Activated CD4-positive, alpha-beta memory T cell treated with anti-CD3 and anti-CD28 coated beads, Interleukin-2, amount 10 ng/mL, durations not matched to agents 7 days and 5 days (primary cell): ENCODE measurements at regions not wholly inside any gene's neighbourhood (a gene's known extent, or its start where the extent isn't known, plus 50 kb on each side); places are given as distances from the start of the nearest gene placed in this dataset.

Source experiments
- CTCF ChIA-PET: fragments of 350-600 bp; sonication (Branson Sonifier 250); formaldehyde crosslinking; loops from one replicate; lab custom pipeline; 2021; ENCODE audit warnings: antibody characterized with exemption, inconsistent platforms; lab: Charles Lee
- POLR2A ChIA-PET: fragments of 350-600 bp; sonication (Branson Sonifier 250); formaldehyde crosslinking; loops from one replicate; lab custom pipeline; 2021; ENCODE audit warnings: antibody characterized with exemption; lab: Charles Lee
- DNase-seq: peaks from one replicate; pipeline ENCODE4 v3.0.0-alpha.2; 2020
- H3K27ac Mint-ChIP-seq: one replicate; pipeline ENCODE4 v1.8.0; 2021; ENCODE audit warnings: mild to moderate bottlenecking, mixed read lengths
- H3K27me3 Mint-ChIP-seq: one replicate; pipeline ENCODE4 v1.8.0; 2021; ENCODE audit warnings: mixed read lengths
- H3K36me3 Mint-ChIP-seq: one replicate; pipeline ENCODE4 v1.8.0; 2021; ENCODE audit warnings: low read depth, mixed read lengths
- H3K4me1 Mint-ChIP-seq: one replicate; pipeline ENCODE4 v1.8.0; 2021; ENCODE audit warnings: mixed read lengths
- H3K4me3 Mint-ChIP-seq: one replicate; pipeline ENCODE4 v1.8.0; 2021; ENCODE audit warnings: mild to moderate bottlenecking, mixed read lengths
- H3K9me3 Mint-ChIP-seq: one replicate; pipeline ENCODE4 v1.8.0; 2021; ENCODE audit warnings: mixed read lengths

DNA sequence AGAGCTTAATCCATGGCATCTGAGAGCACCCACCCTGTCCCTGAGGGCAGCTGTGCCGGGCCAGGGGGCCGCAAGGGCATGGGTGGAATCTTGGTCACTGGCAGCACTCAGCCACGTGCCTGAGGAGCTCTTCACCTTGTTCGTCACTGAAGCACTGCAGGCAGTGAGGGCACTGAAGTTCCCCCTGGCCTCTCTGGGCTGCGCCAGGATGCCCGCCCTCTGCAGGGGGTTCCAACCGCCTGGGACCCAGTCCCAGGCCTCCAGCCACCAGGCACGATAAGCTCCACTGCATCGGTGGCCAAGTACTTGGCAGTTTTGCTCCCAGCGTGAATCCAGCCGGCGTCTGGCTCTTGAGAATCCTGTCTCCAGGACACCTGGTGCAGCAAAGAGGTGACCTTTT lies 96.4 kb upstream of the MED14 start:
- CTCF ChIA-PET: no interaction called here
- Mint-ChIP-seq H3K36me3 (no peaks in the 10 kb centered on the region), H3K27me3 (no peaks in the 10 kb centered on the region), H3K4me1 (no peaks in the 10 kb centered on the region), H3K9me3 (no peaks in the 10 kb centered on the region), H3K4me3 (no peak overlapping the region), H3K27ac (no peak overlapping the region)
- no peak for DNase-seq
- POLR2A ChIA-PET: no interaction called here

DNA sequence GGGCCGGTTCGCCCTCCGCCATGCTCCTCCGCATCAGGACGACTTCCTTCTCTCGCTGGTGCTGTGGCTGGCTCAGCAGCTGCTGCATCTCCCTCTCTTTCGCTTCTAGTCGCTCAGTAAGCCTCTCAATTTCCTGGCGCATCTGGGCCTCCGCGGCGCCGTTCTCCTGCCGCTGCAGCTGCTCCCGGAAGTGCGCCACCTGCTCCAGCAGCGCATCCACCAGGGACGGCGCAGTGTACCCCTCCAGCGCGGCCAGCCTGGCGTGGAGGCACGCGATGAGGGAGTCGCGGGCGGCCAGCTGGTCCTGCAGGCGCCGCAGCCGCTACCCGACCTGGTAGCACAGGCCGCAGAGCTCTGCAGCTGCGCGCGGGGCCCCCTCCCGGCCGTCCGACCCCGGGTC lies 97.4 kb upstream of the MED14 start:
- Mint-ChIP-seq H3K9me3 (no peaks in the 10 kb centered on the region), H3K36me3 (no peaks in the 10 kb centered on the region), H3K27ac (no peak overlapping the region), H3K27me3 (no peaks in the 10 kb centered on the region), H3K4me1 (no peaks in the 10 kb centered on the region), H3K4me3 (no peak overlapping the region)
- DNase-seq: no peak
- ChIA-PET CTCF (no interaction called here), POLR2A (no interaction called here)

DNA sequence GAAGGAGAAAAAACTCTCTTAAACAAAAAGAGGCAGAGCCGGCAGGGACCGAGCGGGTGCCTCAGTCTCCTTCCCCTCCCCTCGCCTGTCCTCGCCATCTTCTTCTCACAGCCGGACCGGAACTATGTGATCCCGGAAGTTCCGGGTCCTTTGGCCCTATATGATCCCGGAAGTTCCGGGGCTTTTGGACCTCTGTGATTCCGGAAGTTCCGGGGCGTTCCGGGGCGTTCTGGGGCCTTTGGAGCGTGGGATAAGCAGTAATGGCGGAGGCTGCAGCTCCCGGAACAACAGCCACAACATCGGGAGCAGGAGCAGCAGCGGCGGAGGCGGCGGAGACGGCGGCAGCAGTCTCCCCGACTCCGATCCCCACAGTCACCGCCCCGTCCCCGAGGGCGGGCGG lies 98.9 kb upstream of the MED14 start:
- Mint-ChIP-seq H3K9me3 (no peaks in the 10 kb centered on the region), H3K27me3 (no peaks in the 10 kb centered on the region), H3K4me3 (no peak overlapping the region), H3K36me3 (no peaks in the 10 kb centered on the region), H3K4me1 (no peaks in the 10 kb centered on the region), H3K27ac (no peak overlapping the region)
- CTCF ChIA-PET: no interaction called here
- DNase-seq: no peak
- POLR2A ChIA-PET: no interaction called here

DNA sequence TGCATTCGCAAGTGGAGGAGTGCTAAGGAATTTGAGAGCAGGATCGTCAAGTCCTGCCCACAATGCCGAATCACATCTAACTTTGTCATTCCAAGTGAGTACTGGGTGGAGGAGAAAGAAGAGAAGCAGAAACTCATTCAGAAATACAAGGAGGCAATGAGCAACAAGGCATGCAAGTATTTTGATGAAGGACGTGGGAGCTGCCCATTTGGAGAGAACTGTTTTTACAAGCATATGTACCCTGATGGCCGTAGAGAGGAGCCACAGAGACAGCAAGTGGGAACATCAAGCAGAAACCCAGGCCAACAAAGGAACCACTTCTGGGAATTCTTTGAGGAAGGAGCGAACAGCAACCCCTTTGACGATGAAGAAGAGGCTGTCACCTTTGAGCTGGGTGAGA lies 100.2 kb upstream of the MED14 start:
- POLR2A ChIA-PET: no interaction called here
- H3K27ac Mint-ChIP-seq: no peak overlapping the region

DNA sequence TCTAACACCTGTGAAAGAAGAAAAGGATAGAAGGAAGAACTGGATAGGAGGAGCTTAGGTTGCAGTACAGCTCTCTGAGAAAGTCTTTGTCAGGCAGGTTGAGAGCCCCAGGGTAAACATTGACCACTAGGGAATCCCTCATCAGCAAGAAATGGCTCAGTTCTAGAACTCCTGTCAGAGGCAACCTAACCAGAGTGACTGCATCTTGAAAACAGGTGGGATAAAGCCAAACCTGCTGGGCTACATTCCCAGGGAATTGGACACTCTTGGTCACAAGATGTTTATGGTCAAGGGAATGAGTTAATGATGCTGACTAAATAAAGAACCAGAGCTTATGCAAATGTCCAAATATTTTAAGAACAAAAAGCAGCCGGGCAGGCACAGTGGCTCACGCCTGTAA lies 108.3 kb upstream of the MED14 start:
- H3K27me3 Mint-ChIP-seq: peaks cover 3% of the 10 kb centered on the region
- peaks cover 9% of the 10 kb centered on the region for H3K9me3 Mint-ChIP-seq
- no peak overlapping the region for H3K4me3 Mint-ChIP-seq
- no peak overlapping the region for H3K27ac Mint-ChIP-seq
- no peaks in the 10 kb centered on the region for H3K4me1 Mint-ChIP-seq
- H3K36me3 Mint-ChIP-seq: no peaks in the 10 kb centered on the region
- CTCF ChIA-PET: no interaction called here
- POLR2A ChIA-PET: no interaction called here
- DNase-seq: no peak

More for the DNA sequence above, 100.2 kb upstream of the MED14 start:
- Mint-ChIP-seq H3K4me1 (no peaks in the 10 kb centered on the region), H3K36me3 (no peaks in the 10 kb centered on the region), H3K9me3 (peaks cover 2% of the 10 kb centered on the region), H3K4me3 (no peak overlapping the region), H3K27me3 (peaks cover 3% of the 10 kb centered on the region)
- CTCF ChIA-PET: no interaction called here
- no peak for DNase-seq

- Mint-ChIP-seq H3K27me3 (peaks cover 5% of the 10 kb centered on the region), H3K9me3 (peaks cover 9% of the 10 kb centered on the region), H3K4me1 (no peaks in the 10 kb centered on the region), H3K27ac (no peak overlapping the region), H3K36me3 (no peaks in the 10 kb centered on the region), H3K4me3 (no peak overlapping the region)
- ChIA-PET CTCF (no interaction called here), POLR2A (no interaction called here)
- DNase-seq: no peak
These were observed 109.1 kb upstream of the MED14 start for GRCh38 chrX:40844471-40844870.

DNA sequence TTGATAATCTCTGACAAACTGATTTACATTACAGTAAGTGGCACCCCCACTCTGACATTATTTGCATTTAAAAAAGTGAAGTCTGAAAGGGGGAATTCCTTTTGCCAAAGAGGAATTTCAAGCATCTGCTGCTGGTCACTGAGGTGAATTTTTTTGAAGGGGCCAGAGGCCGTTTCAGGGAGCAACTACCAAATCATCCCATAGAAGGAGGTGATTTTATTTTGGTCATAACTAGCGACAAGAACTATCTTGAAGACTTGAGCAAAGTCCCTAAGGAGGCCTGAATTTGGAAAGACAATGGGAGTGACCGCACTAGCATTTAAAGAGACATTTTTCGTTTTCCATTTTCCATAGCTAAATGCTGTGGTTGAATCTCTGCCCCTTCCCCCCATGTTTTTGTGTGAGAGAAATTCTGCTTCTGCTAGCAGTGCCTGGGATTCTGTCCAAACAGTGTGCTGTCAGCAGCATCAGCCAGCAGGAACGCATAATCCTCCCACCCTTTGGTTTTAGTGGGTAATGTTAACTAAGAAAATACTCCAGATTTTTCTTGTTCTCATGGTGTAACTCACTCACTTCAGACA lies 110.1 kb upstream of the MED14 start:
- peaks cover 4% of the 10 kb centered on the region for H3K27me3 Mint-ChIP-seq
- peaks cover 7% of the 10 kb centered on the region for H3K9me3 Mint-ChIP-seq
- no peak overlapping the region for H3K27ac Mint-ChIP-seq
- no peaks in the 10 kb centered on the region for H3K4me1 Mint-ChIP-seq
- ChIA-PET CTCF (no interaction called here), POLR2A (no interaction called here)
- H3K4me3 Mint-ChIP-seq: no peak overlapping the region
- no peaks in the 10 kb centered on the region for H3K36me3 Mint-ChIP-seq
- DNase-seq: no peak

- no peak overlapping the region for H3K27ac Mint-ChIP-seq
- no peak for DNase-seq
- H3K36me3 Mint-ChIP-seq: no peaks in the 10 kb centered on the region
- CTCF ChIA-PET: no interaction called here
- H3K27me3 Mint-ChIP-seq: peaks cover 4% of the 10 kb centered on the region
- POLR2A ChIA-PET: no interaction called here
- H3K4me1 Mint-ChIP-seq: no peaks in the 10 kb centered on the region
- H3K4me3 Mint-ChIP-seq: no peak overlapping the region
- H3K9me3 Mint-ChIP-seq: no peaks in the 10 kb centered on the region
These were observed 114.8 kb upstream of the MED14 start for GRCh38 chrX:40849906-40850823.

- CTCF ChIA-PET: no interaction called here
- no peaks in the 10 kb centered on the region for H3K9me3 Mint-ChIP-seq
These were observed 117.2 kb upstream of the MED14 start for GRCh38 chrX:40852586-40852985.

GRCh38 chrX:40853004-40853815 lies 117.9 kb upstream of the MED14 start:
- H3K4me1 Mint-ChIP-seq: no peaks in the 10 kb centered on the region
- POLR2A ChIA-PET: no interaction called here
- no peak overlapping the region for H3K27ac Mint-ChIP-seq
- H3K27me3 Mint-ChIP-seq: peaks cover 4% of the 10 kb centered on the region
- H3K4me3 Mint-ChIP-seq: no peak overlapping the region
- DNase-seq: no peak
- CTCF ChIA-PET: no interaction called here
- H3K36me3 Mint-ChIP-seq: no peaks in the 10 kb centered on the region
- H3K9me3 Mint-ChIP-seq: no peaks in the 10 kb centered on the region

More at GRCh38 chrX:40852586-40852985, 117.2 kb upstream of the MED14 start:
- POLR2A ChIA-PET: no interaction called here
- H3K4me1 Mint-ChIP-seq: no peaks in the 10 kb centered on the region
- no peak for DNase-seq
- peaks cover 4% of the 10 kb centered on the region for H3K27me3 Mint-ChIP-seq
- H3K27ac Mint-ChIP-seq: no peak overlapping the region
- no peak overlapping the region for H3K4me3 Mint-ChIP-seq
- no peaks in the 10 kb centered on the region for H3K36me3 Mint-ChIP-seq

DNA sequence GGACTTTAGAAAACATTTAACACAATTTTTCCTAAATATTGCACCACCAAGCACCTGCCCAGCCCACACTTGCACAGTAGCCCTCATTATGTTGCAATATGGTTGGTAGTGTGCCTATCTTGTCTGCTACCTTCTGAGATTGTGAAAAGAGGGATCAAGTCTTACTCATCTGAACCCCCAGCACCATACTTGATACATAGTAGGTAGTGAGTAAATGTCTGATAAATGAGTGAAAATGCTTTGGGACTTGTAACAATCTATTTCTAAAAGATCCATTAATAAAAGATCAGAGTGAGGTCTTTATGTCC lies 118.4 kb upstream of the MED14 start:
- Mint-ChIP-seq H3K27me3 (peaks cover 4% of the 10 kb centered on the region), H3K9me3 (no peaks in the 10 kb centered on the region), H3K4me1 (no peaks in the 10 kb centered on the region), H3K4me3 (no peak overlapping the region), H3K27ac (no peak overlapping the region), H3K36me3 (no peaks in the 10 kb centered on the region)
- DNase-seq: no peak
- ChIA-PET CTCF (no interaction called here), POLR2A (no interaction called here)

GRCh38 chrX:40854242-40854641 lies 118.9 kb upstream of the MED14 start:
- POLR2A ChIA-PET: no interaction called here
- CTCF ChIA-PET: no interaction called here
- no peak overlapping the region for H3K4me3 Mint-ChIP-seq
- DNase-seq: no peak
- no peaks in the 10 kb centered on the region for H3K4me1 Mint-ChIP-seq
- peaks cover 4% of the 10 kb centered on the region for H3K27me3 Mint-ChIP-seq
- H3K27ac Mint-ChIP-seq: no peak overlapping the region
- H3K9me3 Mint-ChIP-seq: no peaks in the 10 kb centered on the region
- no peaks in the 10 kb centered on the region for H3K36me3 Mint-ChIP-seq

DNA sequence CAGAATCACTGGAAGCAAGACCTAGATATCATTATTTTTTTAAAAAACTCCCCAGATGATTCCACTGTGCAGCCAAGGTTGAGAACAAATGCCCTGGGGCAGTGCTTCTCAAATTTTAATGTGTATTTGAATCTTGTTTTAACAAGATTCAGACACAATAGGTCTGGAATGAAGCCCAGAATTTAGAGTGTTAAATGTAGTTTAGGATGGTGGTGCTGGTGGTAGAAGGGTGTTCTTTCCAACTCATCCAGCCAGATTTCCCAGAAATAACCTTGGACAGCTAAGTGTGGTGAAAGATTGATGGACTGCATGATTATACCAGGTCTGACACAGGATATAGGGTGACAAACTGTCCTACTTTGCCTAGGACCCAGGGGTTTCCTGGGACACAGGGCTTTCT lies 120.1 kb upstream of the MED14 start:
- ChIA-PET POLR2A (no interaction called here), CTCF (no interaction called here)

More for the DNA sequence above, 120.1 kb upstream of the MED14 start:
- Mint-ChIP-seq H3K36me3 (no peaks in the 10 kb centered on the region), H3K27me3 (no peaks in the 10 kb centered on the region), H3K27ac (no peak overlapping the region), H3K4me3 (no peak overlapping the region), H3K9me3 (no peaks in the 10 kb centered on the region), H3K4me1 (no peaks in the 10 kb centered on the region)
- no peak for DNase-seq
